ENCODE measurements at regions not wholly inside any gene's neighbourhood (a gene's known extent, or its start where the extent isn't known, plus 50 kb on each side); places are given as distances from the start of the nearest gene placed in this dataset.

DNA sequence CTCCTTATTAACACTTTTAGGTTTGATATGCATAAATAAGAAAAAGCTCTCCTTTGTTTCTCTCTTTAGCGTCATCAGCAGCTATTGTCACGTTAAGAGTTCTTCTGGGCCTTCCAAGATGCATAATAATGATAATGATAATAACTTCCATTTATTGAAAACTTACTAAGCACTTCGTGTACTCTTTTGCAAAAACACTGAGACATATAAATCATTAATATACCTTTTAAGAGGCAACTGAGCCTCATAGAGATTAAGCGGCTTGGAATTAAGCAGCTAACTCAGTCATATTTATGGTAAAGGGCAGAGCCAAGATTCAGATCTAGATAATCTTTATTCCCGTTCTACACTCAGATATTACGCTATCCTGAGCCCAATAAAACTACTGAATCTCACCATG is 1105.1 kb downstream of the OLFM4 start:
- no peak for TF ChIP-seq POLR2AphosphoS5 (IDR thresholded peaks at IDR 0.05)
- no peak for TF ChIP-seq POLR2A (IDR thresholded peaks at IDR 0.05)
- TF ChIP-seq, protein P1, sequence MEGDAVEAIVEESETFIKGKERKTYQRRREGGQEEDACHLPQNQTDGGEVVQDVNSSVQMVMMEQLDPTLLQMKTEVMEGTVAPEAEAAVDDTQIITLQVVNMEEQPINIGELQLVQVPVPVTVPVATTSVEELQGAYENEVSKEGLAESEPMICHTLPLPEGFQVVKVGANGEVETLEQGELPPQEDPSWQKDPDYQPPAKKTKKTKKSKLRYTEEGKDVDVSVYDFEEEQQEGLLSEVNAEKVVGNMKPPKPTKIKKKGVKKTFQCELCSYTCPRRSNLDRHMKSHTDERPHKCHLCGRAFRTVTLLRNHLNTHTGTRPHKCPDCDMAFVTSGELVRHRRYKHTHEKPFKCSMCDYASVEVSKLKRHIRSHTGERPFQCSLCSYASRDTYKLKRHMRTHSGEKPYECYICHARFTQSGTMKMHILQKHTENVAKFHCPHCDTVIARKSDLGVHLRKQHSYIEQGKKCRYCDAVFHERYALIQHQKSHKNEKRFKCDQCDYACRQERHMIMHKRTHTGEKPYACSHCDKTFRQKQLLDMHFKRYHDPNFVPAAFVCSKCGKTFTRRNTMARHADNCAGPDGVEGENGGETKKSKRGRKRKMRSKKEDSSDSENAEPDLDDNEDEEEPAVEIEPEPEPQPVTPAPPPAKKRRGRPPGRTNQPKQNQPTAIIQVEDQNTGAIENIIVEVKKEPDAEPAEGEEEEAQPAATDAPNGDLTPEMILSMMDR (IDR thresholded peaks at IDR 0.05 in 8 of 11, conservative IDR thresholded peaks at IDR 0.05 in 3 of 11), result no peak

Data from spleen (tissue), 7 donors.